HCT116 (cell line): ENCODE measurements at regions not wholly inside any gene's neighbourhood (a gene's known extent, or its start where the extent isn't known, plus 50 kb on each side); places are given as distances from the start of the nearest gene placed in this dataset.

ENCODE experiments used
- CEBPB ChIP-seq: IDR thresholded peaks from 2 replicates; pipeline ENCODE4 v1.6.1; 2012; ENCODE audit warnings: low read depth
- CTCF ChIP-seq, 3 experiments: fragments of 200-600 bp in 1 of 3; sonication (generic) in 1 of 3; IDR thresholded peaks in 2 of 3; conservative IDR thresholded peaks in 1 of 3; 2 replicates each; pipeline ENCODE4 v1.5.1; 2012 to 2017; ENCODE audit warnings: low read depth in 2 of 3, low read length in 2 of 3, antibody characterized with exemption in 1 of 3, borderline replicate concordance in 1 of 3, control low read depth in 1 of 3, mild to moderate bottlenecking in 1 of 3, mixed read lengths in 1 of 3, mixed run types in 1 of 3, moderate library complexity in 1 of 3; ENCODE audit not compliant: insufficient read depth in 1 of 3
- EGR1 ChIP-seq: IDR thresholded peaks from 2 replicates; pipeline ENCODE4 v1.6.1; 2012; ENCODE audit warnings: low read depth
- ELF1 ChIP-seq: IDR thresholded peaks from 2 replicates; pipeline ENCODE4 v1.6.1; 2012; ENCODE audit warnings: low read depth, borderline replicate concordance
- EZH2 ChIP-seq: fragments of 200-600 bp; sonication (generic); IDR thresholded peaks from 2 replicates; pipeline ENCODE4 v1.6.1; 2017; ENCODE audit warnings: antibody characterized with exemption, mixed run types
- EZH2phosphoT487 ChIP-seq: fragments of 200-600 bp; IDR thresholded peaks from 2 replicates; pipeline ENCODE4 v1.6.1; 2018; ENCODE audit warnings: antibody characterized with exemption, borderline replicate concordance
- MAX ChIP-seq: IDR thresholded peaks from 2 replicates; pipeline ENCODE4 v1.6.1; 2012
- POLR2A ChIP-seq: IDR thresholded peaks from 2 replicates; pipeline ENCODE4 v1.7.0; 2011; ENCODE audit warnings: borderline replicate concordance; ENCODE audit not compliant: insufficient read depth, insufficient read length; ENCODE audit errors: extremely low read depth
- SP1 ChIP-seq: IDR thresholded peaks from 2 replicates; pipeline ENCODE4 v1.6.1; 2012; ENCODE audit warnings: low read depth
- SRF ChIP-seq: IDR thresholded peaks from 2 replicates; pipeline ENCODE4 v1.6.1; 2012; ENCODE audit warnings: low read depth
- YY1 ChIP-seq: IDR thresholded peaks from 2 replicates; pipeline ENCODE4 v1.6.1; 2011; ENCODE audit warnings: low read length, low read depth, moderate library complexity, mild to moderate bottlenecking; ENCODE audit not compliant: insufficient replicate concordance; ENCODE audit errors: extremely low read depth
- TF ChIP-seq, protein P1 (sequence below): IDR thresholded peaks from 2 replicates; pipeline ENCODE4 v1.6.1; 2011; ENCODE audit warnings: mild to moderate bottlenecking, low read length, moderate library complexity; ENCODE audit not compliant: insufficient replicate concordance; ENCODE audit errors: extremely low read depth
- TF ChIP-seq, protein P2 (sequence below): IDR thresholded peaks from 2 replicates; pipeline ENCODE4 v1.6.1; 2012; ENCODE audit warnings: low read depth

DNA sequence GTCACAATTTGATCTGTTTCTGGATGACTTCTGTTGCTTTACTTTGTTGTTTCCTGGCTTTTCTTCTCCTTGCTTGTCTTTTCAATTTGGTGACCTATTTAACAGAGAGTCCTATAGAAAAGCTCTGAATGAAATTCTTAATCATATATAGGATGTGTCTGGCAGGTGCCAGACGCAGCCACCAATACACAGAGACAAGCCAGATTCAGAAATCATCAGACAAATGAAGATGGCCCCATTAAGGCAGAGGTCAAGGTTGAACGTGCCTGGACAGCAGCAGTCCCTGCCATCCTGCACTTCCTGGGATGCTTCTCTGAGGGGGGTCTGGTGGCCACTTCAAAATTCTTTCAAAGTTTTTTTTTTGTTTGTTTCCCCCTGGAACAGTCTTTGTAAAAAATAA, 846.7 kb upstream of the COBL start:
- TF ChIP-seq CTCF (IDR thresholded peaks at IDR 0.05 in 2 of 3, conservative IDR thresholded peaks at IDR 0.05 in 1 of 3; ENCODE audit: borderline replicate concordance in 1 of 3, insufficient read depth in 1 of 3, low read depth in 2 of 3, low read length in 2 of 3) (no peak), MAX (no peak), POLR2A (no peak), EZH2 (no peak), SP1 (no peak), EGR1 (no peak), SRF (no peak), CEBPB (no peak), EZH2phosphoT487 (no peak), YY1 (no peak), ELF1 (no peak)
- TF ChIP-seq, protein P1, sequence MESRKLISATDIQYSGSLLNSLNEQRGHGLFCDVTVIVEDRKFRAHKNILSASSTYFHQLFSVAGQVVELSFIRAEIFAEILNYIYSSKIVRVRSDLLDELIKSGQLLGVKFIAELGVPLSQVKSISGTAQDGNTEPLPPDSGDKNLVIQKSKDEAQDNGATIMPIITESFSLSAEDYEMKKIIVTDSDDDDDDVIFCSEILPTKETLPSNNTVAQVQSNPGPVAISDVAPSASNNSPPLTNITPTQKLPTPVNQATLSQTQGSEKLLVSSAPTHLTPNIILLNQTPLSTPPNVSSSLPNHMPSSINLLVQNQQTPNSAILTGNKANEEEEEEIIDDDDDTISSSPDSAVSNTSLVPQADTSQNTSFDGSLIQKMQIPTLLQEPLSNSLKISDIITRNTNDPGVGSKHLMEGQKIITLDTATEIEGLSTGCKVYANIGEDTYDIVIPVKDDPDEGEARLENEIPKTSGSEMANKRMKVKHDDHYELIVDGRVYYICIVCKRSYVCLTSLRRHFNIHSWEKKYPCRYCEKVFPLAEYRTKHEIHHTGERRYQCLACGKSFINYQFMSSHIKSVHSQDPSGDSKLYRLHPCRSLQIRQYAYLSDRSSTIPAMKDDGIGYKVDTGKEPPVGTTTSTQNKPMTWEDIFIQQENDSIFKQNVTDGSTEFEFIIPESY: no peak
- TF ChIP-seq, protein P2, sequence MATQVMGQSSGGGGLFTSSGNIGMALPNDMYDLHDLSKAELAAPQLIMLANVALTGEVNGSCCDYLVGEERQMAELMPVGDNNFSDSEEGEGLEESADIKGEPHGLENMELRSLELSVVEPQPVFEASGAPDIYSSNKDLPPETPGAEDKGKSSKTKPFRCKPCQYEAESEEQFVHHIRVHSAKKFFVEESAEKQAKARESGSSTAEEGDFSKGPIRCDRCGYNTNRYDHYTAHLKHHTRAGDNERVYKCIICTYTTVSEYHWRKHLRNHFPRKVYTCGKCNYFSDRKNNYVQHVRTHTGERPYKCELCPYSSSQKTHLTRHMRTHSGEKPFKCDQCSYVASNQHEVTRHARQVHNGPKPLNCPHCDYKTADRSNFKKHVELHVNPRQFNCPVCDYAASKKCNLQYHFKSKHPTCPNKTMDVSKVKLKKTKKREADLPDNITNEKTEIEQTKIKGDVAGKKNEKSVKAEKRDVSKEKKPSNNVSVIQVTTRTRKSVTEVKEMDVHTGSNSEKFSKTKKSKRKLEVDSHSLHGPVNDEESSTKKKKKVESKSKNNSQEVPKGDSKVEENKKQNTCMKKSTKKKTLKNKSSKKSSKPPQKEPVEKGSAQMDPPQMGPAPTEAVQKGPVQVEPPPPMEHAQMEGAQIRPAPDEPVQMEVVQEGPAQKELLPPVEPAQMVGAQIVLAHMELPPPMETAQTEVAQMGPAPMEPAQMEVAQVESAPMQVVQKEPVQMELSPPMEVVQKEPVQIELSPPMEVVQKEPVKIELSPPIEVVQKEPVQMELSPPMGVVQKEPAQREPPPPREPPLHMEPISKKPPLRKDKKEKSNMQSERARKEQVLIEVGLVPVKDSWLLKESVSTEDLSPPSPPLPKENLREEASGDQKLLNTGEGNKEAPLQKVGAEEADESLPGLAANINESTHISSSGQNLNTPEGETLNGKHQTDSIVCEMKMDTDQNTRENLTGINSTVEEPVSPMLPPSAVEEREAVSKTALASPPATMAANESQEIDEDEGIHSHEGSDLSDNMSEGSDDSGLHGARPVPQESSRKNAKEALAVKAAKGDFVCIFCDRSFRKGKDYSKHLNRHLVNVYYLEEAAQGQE: no peak
